GM18511 (cell line): ENCODE measurements at regions not wholly inside any gene's neighbourhood (a gene's known extent, or its start where the extent isn't known, plus 50 kb on each side); places are given as distances from the start of the nearest gene placed in this dataset.
"Not testable (repeated sequence)": the region's sequence is repeated elsewhere in the genome, so short reads cannot be mapped to it uniquely, and the experiment has no call there.

ENCODE experiments used
- ATAC-seq: cut with Tn5 transposase; IDR thresholded peaks from one replicate; pipeline ENCODE4 v1.9.1; 2021; ENCODE audit warnings: mild to moderate bottlenecking, moderate library complexity; ENCODE audit not compliant: unreplicated experiment

DNA sequence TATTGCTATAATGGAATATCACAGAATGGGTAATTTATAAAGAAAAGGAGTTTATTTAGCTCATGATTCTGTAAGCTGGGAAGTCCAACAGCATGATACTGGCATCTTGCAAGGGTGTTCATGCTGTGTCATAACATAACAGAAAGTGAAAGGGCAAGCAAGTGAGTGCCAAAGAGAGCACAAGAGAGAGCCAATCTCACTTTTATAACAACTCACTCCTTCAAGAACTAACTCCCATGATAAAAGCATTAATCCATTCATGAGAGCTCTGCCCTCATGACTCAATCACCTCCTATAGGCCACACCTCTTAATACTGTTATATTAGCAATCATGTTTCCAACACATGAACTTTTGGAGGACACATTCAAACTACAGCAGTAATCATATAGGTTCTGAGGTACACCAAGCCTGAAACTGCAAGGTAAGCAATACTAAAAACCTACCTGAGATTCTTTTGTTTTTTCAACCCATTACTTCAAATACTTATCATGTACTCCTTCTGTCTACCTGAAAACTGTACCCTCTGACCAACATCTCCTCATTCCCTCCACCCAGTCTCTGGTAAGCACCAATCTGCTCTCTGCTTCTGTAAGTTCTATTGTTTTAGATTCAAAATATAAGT is 219.7 kb downstream of the MTERF1 start:
- no peak for ATAC-seq

- ATAC-seq = no peak
Measured at GRCh38 chr7:91661727-91662126, 218.8 kb downstream of the MTERF1 start.

- no peak for ATAC-seq
Measured at GRCh38 chr7:91668217-91668616, 212.3 kb downstream of the MTERF1 start.

DNA sequence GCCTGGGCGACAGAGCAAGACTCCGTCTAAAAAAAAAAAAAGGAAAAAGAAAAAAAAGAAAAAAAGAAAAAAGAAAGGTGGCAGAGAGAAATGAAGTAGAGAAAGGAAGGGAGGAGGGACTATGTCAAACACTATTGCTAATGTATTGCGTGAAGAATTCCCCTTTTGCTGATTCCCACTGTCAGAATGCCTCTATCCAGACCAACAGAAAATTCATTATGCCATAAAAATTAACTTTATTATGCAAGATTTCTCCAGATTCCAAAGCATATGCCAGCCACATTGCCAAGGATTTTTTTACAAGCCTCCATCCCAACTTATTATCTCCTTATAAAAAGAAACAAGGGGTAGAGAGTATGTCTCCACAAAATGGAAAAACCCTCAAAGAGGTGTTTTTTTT is 209.3 kb downstream of the MTERF1 start:
- ATAC-seq = no peak

GRCh38 chr7:91674470-91674869 is 206.0 kb downstream of the MTERF1 start:
- no peak for ATAC-seq

DNA sequence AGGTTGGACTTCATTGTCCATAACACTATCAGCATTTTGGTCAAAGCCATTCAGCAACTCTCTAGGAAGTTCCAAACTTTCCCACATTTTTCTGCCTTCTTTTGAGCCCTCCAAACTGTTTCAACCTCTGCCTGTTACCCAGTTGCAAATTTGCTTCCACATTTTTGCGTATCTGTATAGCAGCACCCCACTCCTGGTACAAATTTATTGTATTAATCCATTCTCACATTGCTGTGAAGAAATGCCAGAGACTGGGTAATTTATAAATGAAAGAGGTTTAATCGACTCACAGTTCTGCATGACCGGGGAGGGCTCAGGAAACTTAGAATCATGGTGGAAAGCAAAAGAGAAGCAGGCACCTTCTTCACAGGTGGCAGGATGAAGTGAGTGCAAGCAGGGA is 198.8 kb downstream of the MTERF1 start:
- ATAC-seq = no peak

- ATAC-seq = no peak
Measured at GRCh38 chr7:91683823-91684222, 196.7 kb downstream of the MTERF1 start.

GRCh38 chr7:91685544-91685943 is 195.0 kb downstream of the MTERF1 start:
- no peak for ATAC-seq

- ATAC-seq = no peak
Measured at GRCh38 chr7:91690541-91691070, 189.9 kb downstream of the MTERF1 start.

DNA sequence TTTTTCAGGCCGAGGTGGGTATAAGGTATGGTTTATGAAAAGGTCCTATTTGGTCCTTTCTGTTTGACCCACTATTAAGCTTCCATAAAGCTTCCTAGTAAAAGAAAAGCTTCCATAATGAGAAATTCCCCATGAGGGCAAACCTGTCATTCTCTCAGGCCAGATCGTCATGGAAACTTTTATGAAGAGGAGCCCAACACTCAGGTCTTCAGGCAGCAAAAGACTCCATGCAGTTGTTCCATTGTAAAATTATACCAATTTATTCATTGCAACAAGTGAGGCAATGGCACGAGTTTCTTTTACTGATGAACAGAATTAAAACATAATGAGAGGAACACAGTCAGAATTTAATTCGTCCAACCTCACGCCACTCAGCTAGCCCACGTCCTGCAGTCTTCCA is 188.6 kb downstream of the MTERF1 start:
- no peak for ATAC-seq

DNA sequence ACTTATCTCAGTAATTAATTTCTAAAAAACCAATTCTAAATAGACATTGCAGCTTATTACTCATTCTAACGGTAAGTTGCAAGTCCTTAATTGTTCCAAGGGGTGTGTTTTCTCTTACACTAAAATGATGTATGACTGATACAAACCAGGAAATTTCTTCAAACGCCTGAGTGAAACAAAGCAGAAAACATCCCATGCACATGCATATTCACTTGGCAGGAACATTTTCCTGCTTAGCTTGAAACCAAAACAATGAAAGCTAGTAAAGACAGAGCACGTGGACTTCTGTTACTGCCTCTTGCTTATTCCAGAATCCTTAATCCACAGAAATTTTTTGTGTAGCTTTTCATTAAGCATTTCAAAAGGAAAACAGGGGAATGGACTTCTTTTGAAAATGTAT is 187.7 kb downstream of the MTERF1 start:
- ATAC-seq = no peak

DNA sequence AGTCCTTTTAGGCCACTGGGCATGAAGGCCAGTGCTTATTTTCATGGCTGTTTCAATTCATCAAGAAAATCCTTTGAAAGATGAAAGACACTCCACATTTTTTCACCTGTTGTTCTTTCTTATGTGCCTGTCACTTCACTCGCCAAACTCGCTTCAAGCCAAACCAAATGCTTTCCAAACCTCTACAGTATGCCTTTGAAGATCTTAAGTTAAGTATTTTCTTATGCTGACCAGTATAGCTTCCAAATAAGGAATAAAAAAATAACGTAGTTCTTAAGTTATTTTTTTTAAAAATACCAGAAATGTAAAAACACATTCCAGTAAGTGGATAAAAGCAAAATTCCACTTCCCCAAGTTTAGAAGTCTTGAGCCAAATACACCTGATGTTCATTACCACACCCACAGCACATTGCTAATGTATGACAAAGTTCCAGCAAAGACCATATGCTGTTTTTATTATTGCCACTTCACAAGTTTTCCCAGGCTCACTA is 186.1 kb downstream of the MTERF1 start:
- ATAC-seq = no peak

DNA sequence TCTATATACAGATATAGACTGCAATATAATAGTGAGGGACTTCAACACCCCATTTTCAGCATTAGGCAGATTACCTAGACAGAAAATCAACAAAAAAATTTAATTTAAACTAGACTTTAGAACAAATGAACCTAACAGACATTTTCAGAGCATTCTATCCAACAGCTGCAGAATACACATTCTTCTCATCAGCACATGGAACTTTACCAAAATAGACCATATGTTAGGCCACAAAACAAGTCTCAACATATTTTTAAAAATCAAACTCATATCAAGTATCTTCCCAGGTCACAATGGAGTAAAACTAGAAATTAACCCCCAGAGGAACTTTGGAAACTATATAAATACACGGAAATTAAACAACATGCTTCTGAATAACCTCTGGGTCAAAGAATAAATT is 169.6 kb downstream of the MTERF1 start:
- no peak for ATAC-seq

DNA sequence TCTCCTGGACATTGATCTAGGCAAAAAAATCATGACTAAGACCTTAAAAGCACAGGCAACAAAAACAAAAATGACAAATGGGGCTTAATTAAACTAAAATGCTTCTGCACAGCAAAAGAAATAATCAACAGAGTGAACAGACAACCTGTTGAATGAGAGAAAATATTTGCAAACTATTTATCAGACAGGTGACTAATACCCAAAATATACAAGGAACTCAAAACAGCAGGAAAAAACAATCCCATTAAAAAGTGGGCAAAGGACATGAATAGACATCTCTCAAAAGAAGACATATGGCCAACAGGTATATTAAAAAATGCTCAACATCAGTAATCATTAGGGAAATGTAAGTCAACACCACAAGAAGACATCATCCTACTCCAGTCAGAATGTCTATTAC is 166.8 kb downstream of the MTERF1 start:
- no peak for ATAC-seq

- ATAC-seq = no peak
Measured at GRCh38 chr7:91717681-91718470, 162.6 kb downstream of the MTERF1 start.

GRCh38 chr7:91719008-91719407 is 161.5 kb downstream of the MTERF1 start:
- ATAC-seq = no peak

DNA sequence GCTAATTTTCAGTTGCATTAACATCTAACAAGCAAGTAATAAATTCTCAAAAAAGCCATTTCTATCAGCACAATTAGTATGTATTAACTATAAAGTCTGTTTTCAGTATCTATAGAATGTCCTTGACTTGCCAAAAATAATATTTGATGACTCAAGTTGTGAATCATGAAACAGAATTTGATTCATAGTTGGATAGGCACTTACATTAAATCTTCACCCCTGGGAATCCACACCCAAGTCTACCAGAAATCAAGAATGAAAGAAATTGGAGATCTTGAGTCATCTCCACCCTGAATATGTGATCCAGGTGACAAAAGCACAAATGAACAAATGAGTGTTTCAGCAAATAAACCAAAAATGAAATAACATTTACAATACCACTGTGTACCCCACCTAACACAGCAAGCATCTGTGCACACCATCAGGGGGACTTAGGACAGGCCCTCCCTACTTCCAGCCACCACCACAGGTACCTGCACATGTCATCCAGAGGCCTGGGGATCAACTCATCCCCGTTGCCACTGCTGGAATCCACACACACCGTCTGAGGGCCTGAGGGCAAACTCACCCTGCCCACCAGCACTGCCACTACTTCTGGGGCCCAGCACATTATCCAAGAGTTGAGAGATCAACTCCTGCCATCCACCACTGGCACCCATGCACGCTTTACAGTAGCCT is 160.1 kb downstream of the MTERF1 start:
- no peak for ATAC-seq

- no peak for ATAC-seq
Measured at GRCh38 chr7:91722831-91723230, 157.7 kb downstream of the MTERF1 start.

GRCh38 chr7:91729046-91729445 is 151.5 kb downstream of the MTERF1 start:
- ATAC-seq = not testable (repeated sequence)

DNA sequence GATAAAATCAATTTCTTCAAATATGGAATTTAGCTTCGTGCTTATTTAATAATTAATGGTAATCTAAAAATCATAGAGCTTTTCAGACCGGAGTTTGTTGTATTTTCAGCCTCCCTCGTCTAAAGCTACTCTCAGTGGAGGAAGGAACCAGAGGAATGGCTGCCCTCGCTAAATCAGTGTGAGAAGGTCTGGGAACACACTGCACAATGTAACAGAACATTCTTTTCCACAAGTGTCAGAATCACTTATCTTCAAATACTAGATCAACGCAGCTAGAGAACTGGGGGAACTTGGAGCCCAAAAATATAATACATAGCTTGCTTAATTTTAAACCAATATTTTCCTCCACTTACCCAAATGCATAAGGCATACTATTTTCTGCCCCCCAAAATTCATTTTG is 148.5 kb downstream of the MTERF1 start:
- no peak for ATAC-seq

GRCh38 chr7:91749418-91749817 is 131.1 kb downstream of the MTERF1 start:
- ATAC-seq = no peak

DNA sequence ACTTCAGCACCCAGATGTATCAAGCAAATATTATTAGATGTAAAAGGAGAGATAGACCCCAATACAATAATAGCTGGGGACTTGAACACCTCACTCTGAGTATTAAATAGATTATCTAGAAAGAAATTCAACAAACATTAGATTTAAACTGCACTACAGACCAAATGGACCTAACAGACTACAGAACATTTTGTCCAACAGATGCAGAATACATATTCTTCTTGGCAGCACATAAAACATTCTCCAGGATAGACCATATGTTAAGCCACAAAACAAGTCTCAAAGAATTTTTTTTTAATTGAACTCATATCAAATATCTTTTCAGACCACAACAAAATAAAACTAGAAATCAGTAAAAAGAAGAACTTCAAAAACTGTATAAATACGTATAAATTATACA is 130.4 kb downstream of the MTERF1 start:
- no peak for ATAC-seq
